ENCODE measurements at regions not wholly inside any gene's neighbourhood (a gene's known extent, or its start where the extent isn't known, plus 50 kb on each side); places are given as distances from the start of the nearest gene placed in this dataset.
"Not testable (repeated sequence)": the region's sequence is repeated elsewhere in the genome, so short reads cannot be mapped to it uniquely, and the experiment has no call there.

DNA sequence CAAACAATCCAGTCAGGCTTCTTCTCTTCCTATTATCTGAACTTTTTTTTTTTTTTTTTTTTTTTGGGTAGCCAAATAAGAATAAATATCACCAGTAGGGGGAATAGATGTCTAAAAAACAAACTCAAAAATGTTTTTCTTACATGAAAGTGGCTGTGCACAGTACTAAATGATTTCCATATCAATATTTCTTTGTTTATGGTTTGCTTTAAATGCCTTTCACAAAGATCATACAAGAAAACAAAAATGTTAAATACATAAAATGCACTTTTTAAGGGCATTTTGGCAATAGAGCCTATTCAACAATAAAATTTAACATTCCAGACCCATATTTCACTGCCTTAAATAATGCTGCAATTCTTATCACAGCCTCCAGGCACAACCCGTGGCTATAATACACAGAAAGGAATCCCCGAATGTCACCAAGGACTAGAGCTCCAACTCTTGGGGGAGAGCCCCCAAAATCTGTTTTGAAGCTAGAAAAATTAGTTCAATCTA is 91.1 kb upstream of the TBCA start:
- DNase-seq, result no peak

DNA sequence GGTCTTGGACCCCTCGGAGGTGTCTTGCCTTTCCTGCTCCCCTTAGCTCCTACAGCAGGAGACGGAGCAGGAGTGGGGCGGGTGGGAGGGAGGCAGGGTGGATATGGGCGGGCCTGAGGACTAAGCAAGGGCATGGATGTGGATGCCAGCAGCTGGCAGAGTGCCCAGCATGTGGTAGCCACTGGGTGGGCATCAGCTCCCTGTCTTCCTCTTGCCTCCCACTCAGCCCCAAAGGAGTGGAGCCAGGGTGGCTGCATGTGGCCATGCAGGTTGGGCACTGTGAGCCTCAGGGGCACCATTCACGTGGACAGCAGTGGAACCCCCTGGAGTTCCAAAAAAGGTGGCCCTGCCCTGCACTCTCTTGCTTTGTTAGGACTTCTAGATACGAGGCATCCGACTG is 90.1 kb upstream of the TBCA start:
- DNase-seq, result no peak

DNA sequence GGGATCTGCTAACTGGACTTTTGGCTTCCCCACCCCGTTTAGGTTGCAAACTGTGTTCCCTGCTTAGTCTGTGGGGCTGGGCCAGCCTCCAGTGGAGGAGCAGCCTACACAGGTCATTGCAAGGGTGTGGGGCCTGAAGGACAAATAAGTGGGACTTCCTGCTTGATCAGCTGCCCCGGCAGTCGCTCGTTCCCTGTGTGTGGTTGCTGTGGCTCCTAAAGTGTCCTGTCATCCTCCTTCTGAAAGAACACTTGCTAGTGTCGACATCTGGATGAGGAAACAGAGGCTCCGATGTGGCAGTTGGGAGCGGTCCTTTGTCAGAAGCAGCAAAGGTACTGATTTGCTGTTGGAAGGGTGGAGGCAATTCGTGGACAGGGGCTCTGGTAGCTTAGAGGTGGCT is 88.9 kb upstream of the TBCA start:
- DNase-seq, result no peak

DNA sequence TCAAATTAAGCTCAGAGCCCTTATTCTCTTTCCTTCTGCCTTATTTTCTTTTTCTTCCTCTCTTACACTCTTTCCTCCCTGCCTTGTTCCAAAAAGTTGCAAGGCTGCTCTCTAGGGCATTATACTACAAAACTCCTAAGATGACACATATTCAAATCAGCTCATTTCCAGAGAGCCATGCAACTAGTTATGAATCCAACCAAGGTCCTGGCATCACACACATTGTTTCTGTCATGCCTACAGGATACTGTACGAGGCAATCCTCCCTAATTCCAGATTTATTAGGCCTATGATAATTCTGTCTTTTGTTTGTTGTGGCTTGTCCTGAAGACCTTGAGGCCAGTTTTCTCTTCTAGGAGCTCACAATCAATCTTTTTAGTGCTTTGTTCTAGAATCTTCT is 87.0 kb upstream of the TBCA start:
- no peak for DNase-seq

DNA sequence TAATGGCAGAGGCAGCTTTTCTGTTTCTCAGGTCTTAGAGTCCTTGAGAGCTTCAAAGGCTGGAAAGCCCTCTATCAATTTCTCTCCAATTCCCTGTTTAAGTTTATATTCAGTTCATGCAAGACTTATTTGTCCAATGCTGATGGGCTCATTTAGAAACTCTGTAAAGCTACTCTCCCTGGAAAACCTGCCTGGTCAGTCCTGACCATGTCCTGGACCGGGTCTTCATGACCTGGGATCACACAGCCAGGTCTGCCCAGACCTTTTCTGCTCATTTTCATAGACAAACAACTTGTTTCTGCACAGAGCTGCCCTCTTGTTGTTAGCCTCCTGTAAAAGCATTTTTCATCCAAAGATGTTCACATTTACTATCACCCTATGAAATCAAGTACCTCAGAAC is 85.4 kb upstream of the TBCA start:
- no peak for DNase-seq

DNA sequence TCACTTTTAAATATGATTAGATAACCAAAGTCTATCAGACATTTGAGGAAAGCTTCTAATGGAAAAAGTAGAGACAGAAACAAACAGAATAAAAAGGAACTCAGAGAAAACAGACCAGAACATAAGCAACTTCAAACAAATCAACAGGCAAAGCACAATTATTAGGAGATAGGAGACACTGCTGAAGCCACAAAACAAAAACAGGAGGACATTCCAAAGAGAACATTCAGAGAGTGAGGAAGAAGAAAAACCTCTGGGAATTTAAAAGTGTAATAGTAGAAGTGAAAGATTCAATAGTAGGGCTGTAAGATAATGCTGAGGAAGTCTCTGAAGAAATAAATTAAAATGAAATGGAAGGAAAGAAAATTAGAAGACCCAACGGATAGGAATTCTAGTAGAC is 83.2 kb upstream of the TBCA start:
- no peak for DNase-seq

DNA sequence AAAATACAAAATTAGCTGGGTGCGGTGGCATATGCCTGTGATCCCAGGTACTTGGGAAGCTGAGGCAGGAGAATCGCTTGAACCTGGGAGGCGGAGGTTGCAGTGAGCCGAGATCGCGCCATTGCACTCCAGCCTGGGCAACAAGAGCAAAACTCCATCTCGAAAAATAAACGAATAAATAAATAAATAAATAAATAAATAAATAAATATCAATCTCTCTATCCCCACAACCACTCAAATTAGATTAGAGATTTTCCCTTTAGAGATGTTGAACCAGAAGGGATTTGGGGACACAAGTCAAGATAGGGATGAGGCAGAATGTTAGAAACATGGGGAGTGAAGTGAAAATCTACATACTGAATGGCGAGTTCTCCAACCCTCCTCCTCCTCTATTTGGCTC is 82.5 kb upstream of the TBCA start:
- DNase-seq, result not testable (repeated sequence)

DNA sequence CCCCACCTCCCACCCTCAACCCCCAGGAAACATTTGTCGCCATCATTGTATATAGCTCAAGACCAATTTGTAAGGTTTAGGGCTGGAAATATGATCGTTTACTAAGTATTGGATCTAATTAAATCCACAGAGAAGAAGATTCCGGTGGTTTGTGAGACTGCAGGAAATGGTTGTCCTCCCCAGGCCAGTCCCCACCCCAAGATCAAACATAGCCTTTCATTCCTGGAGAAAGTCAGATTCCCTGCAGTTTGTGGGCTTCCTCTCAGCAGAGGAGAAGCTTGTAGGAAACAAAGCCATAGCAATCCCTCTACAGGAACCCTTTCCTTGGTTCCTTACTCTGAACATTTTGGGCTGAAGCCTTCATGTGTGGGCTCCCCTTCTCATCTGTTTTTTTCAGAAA is 79.2 kb upstream of the TBCA start:
- no peak for DNase-seq

DNA sequence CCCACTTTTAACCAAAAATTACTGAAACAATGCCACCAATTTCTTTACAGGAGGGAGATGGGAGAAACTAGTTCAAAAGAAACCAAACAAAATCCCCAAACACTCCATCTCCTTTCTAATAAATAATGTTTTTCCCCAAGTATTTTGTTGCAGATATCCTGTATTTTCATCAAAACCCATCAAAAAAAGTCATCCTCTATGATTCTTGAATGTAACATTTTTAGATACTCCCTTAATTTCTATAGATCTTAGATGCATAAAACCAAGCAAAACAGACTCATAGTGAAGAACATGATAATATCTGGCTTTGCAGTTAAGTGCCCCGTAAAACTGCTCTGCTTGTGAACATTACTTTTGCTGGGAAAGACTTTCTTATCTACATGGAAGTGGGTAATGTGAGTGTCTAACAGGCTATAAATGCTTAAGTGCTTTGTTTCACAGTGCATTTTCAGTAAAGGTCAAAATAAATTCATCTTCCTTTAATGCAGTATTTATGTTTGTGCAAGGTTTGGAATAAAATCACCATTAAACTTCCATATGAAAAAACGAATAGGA is 77.3 kb upstream of the TBCA start:
- no peak for DNase-seq

DNA sequence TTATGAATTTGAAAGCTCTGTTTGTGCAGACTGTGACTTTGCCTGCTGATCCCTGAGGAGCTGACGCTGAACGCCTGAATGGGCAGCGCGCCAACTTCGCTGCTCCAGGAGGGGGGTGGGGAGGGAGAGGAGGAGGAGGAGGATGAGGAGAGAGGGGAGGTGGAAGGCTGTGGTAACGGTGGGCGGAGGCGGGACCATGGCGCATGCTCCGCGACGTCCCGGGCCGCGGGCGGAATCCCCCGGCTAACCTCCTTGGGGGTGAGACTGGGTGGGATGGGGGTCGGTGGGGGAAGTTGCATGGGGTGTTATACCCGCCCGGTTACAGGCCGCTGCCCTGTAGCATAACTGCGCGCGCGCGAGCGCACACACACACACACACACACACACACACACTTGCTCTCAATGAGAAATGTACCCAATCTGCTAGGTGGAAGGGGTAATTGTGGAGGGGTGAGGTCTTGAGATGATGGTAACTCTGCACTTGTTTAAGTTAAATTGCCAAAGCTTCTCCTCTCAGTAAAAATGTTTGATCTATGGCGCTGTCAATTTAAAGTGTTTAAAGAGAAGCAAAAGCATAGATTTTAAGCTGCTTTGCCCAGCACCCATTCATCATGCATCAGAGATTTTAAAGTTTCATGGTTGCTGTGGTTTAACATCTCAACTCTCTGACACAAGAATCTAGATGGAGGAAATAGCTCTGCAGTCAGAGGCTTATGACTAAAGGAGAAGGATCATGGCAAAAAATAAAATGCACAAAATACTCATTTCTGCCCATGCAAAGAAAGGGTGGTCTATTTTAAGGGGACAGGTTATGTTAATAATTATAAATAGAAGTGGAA is 76.6 kb upstream of the TBCA start:
- peak; percentile 7 for DNase-seq

DNA sequence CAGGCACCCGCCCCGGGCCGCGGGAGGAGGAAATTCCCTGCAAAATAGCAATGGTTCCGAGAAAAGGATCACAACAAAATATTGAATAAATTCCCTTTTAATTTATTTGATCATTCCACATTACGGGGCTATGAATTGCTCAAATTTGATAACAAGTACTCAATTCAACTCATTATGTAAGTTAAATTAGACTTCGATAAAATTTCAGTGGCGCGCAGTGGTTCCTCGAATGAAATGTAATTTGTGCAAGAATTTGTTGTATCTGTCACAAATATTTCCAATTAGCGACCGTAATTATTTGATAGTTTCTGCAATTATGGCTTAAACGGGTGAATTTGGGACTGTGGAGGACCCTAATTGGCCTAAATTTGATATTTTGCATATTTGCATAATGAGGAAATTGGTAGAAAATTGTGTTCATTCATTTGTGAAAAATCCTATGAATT is 76.0 kb upstream of the TBCA start:
- no peak for DNase-seq

DNA sequence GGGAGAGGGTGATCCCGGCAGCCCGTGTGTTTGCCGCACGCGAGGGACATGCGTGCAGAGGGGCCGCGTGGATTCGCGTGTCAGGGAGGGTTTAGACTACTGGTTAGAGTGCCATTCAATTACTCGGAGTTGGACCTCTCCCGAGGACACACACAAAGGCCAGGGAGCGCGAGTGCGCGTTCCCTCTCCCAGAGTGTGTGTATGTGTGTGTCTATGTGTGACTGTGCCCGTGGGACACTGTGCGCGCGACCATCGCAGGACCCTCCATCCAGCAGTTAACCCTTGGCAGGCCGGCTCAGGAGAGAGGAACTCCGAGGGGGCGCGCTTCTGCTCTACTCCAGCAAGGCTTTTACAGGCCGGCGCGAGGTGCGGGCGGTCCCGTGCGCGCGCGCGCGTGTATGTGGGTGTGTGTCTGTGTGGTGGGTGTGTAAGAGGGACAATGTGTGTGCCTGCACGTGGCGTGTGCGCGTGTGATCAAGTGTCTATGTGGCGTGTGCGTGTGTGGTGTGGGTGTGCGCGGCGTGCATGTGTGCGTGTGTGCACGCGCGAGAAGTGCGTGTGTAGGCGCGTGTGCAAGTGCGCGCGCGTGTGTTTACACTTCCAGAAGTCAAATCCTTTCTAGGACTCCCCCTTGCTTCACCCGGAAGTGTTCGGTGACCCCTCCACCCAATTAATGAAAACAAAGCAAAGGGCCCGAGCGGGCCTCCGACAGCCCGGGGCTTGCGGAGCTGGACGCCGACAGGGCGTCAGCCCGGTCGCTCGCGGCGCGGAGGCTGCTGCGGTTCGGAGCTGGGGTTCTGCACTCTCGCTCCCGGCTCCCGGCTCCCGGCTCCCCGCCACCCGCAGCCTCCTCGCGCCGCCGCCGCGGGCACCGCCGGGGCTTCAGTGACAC is 75.3 kb upstream of the TBCA start:
- no peak for DNase-seq

DNA sequence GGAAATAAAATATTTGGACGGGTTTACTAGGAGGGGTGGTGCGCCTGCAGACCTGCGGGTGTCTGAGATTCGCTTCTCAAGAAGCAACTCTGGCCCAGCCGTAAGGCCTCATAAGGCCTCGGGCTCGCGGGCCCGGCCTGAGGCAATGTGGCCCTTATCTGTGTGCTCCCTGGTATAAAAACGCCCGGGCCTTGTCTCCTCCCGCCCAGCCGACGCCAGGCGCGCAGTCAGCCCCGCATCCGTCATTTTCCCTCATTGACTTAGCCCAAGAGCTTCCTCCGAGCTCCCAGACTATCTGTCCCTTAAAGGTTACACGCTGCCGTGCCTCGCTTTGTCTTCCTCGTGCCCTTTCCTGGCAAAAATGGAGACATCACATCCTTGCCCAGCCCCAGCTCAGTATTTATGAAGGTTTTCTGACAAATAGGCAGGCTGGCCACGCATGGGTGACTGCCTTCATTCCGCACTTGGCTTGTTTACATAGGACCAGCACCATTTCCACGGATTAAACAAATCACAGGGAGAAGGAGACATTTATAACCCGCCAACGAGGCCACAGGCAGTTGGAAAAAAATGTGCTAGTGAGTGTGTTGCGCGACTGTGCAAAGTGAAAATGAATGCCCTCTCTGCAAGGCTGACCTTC is 74.5 kb upstream of the TBCA start:
- DNase-seq, result no peak

DNA sequence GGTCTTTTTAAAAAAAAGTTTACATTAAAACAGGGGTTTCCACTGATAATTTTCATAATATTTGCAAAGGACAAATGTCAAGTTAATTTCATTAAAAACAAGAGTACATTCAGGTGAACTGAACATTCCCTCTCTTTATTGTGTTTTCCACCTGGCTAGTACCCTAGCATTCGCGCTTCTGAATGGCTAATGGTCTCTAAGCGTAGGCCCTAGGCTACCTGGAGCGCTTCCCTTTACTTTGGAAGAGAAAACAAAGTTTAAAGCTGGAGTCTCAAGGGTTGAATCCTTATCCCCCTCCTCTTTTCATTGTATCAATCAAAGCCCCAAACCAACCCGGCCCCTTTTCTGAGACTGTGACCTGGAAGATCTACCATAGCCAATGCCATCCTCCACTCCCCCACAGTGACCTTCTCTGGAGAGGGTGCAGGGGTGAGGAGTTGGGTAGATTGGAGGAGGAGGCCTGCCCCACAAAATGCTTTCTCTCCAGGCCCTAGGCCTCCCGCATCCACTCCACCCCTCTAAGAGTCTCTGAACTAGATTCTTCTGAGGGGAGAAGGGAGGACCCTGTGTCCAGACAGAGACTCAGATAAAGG is 73.3 kb upstream of the TBCA start:
- DNase-seq, result no peak

DNA sequence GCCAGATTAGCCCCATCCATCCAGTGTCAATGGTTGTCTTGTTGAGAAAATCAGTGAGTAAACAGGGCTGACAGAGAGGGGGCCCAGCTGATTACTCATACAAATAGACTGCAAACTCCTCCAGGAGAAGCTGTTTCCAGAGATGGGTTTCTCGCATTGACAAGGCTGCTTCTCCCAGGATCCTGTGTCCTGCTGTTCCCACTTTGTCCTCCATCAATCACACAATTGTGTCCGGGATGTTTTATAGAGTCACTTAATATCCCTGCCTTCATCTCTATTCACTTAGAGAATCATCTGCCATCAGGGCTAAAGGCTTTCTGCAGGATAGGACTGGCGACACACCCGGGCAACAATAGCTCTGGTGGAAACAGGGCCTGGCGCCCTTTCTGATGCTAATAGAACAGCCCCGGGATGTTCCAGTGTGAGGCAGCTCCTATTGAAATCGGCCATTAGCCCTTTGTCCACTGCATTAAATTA is 71.7 kb upstream of the TBCA start:
- DNase-seq, result no peak

DNA sequence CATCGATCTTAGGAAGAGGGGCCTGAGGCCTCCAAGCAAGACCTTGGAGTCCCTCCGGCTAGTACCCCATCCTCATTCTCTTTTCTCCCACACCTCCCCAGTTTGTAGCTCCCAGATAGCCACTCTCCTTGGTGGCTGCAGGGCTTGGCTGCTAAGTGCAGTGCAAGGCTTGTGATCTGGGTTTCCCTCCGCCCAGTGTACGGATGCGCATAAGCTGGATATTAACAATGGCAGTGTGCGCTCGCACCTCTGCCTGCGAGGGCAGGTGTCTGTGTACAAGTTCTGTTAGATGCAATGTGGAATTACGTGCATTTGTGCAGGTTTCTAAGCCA is 71.0 kb upstream of the TBCA start:
- no peak for DNase-seq

DNA sequence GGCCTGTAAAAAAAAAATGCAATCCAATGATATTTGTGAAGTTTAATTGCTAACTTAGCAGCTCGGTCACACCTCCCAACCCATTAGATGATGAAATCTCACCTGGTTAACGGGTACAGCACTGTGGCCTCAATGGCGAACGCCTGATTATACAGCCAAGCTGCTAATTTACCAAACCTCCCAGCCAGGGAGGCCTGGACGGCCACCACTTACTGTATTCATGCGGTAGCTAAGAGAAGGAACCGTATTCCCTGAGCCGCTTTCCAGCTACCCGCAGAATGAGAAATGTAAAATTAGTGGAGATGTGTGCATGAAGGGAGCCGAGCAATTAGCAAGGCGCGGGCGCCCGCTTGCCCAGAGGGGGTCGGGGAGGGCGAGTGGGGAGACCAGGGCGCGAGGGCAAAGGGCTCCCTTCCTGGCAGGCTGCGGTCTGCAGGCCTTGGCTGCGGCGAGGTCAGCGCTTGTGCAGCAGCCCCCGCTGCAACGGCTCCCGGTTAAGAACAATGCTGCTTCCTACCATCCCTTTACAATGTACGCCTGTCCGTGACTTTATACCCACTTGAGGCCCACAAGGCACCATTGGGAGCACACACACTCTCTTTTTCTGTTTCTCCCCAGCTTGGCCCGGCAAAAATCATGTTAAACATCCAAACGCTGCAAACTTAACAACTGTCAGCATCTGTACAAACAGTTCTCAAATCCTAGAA is 70.4 kb upstream of the TBCA start:
- no peak for DNase-seq

DNA sequence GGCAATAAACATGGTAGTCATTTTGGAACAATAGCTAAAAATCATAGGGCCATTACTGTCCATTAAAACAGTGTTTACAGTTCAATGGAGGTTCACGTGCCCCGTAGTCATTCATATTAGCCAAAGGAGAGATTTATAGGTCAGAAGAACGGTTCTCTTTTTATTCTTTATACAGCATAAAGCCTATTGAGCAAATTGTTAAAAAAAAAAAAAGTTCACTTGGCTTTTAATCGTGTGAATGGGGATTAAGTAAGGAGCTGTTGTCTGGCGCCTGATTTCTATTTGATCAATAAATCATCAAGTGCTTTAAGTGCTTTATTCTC is 69.1 kb upstream of the TBCA start:
- DNase-seq, result no peak

DNA sequence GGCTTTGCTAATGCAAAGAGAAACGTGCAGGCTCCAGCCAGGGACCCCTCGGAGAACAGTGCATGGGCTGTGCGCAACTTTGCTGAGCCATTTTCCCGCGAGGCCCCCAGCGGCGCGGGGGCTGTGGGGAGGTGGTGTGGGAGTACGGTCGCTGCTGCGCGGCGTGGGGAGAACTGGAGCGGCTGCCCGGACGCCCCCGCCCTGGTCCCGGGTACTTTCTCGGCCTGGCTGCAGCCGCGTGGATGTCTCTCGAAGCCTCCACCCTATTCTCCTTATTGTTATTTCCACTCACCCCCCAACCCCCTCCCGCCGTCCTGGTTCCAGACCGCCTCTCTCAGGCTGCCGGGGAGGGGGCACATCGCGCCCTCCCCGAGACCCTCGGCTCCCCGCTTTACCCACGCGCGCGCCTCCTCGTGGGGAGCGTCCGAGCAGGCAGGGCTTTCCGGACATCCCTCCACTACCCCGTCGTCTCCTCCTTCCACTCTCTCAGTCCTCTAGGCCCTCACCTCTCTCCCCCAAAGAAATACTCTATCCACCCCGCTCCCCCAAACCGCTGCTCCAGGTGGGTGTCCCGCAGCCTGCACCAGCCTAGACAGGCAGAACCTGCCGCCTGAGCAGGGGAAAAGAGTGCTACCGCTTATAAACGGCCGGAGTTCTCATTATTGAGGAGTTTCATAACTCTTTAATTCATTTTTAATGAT is 68.6 kb upstream of the TBCA start:
- no peak for DNase-seq

DNA sequence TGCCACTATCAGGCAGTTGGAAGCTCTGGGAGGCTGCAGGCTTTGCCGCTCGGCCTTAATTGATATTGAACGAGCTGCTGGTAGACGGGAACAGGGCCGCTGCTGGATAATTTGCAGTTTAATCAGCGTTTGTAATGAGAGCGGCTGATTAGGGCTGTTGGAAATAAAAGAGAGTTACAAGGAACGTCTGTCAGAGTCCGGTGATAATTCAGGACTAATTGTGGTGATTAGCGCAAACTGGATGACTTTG is 68.2 kb upstream of the TBCA start:
- no peak for DNase-seq

DNA sequence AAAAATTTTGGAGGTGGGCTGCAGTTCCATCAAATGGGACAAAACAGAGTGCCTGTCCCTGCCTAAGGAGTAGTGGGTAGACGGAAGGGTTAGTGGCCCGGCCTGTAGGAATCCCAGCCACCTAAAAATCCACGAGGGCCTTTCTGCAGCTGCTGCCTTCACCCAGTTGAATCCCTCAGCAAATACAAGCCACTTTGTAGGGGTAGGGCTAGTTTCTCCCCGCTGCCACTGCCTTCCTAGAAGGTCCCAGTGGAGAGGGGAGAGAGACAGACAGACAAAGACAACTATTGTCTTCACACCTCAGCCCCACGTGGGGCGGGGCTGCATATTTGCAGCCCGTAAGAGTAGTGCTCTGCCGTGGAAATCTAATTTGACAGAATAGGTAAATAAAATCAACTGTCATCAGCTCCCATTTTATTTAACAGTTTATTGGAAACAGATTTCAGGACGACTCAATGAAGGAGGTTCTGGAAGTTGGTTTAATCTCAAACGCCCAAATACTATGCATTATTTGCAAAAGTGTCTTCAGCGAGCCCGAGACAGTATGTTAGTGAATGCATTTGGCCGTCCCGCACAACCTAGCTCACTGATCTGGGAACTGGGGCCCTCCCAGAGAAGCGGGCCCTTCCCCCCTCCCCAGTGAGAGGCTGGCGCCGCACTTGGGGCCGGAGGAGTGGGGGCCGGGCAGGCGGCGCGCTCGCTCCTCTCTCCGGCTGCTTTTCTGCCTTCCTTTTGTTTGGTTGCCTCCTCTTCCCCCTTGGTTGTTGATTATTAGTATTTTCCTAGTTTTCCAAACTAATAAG is 67.6 kb upstream of the TBCA start:
- DNase-seq, result no peak
